ENCODE measurements at regions not wholly inside any gene's neighbourhood (a gene's known extent, or its start where the extent isn't known, plus 50 kb on each side); places are given as distances from the start of the nearest gene placed in this dataset.
"Not testable (repeated sequence)": the region's sequence is repeated elsewhere in the genome, so short reads cannot be mapped to it uniquely, and the experiment has no call there.

DNA sequence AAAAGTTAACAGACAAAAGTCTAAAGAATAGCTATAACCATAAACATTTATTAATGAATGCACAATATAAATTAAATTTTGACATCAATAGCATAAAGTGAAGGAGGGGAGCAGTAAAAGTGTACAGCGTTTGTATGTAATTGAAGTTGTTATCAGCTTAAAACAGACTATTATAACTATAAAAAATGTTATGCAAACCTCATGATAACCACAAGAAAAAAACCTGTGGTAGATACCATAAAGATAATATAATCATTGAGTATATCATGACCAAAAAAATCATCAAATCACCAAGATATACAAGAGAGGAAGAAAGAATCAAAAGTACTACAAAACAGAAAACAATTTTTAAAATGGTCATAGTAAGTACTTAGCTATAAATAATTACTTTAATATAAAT lies 122.1 kb upstream of the ID2 start:
- no peaks in the 10 kb centered on the region for H3K79me2 ChIP-seq (ENCODE audit: control insufficient read depth, low read length)

DNA sequence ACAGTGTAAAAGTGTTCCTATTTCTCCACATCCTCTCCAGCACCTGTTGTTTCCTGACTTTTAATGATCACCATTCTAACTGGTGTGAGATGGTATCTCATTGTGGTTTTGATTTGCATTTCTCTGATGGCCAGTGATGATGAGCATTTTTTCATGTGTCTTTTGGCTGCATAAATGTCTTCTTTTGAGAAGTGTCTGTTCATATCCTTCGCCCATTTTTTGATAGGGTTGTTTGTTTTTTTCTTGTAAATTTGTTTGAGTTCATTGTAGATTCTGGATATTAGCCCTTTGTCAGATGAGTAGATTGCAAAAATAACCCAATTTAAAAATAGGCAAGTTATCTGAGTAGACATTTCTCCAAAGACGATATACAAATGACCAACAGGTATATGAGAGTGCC lies 120.2 kb upstream of the ID2 start:
- H4K20me1 ChIP-seq (ENCODE audit: control insufficient read depth, insufficient read depth, low read depth, low read length); H3K27me3 ChIP-seq (ENCODE audit: control insufficient read depth, low read length); H3K79me2 ChIP-seq (ENCODE audit: control insufficient read depth, low read length); H3K4me2 ChIP-seq (ENCODE audit: low read length); H3F3A ChIP-seq (ENCODE audit: control insufficient read depth, insufficient read depth); H3K9me2 ChIP-seq (replicated peaks; ENCODE audit: control insufficient read depth, low read length); H3K4me3 ChIP-seq (ENCODE audit: low read length); H3K27ac ChIP-seq (ENCODE audit: low read depth, low read length); H3K4me1 ChIP-seq (ENCODE audit: control insufficient read depth, low read length): not testable (repeated sequence)
- Histone ChIP-seq H3K9me3 (ENCODE audit: control insufficient read depth, insufficient read depth, low read length) (peaks cover 25% of the 10 kb centered on the region), H3K36me3 (ENCODE audit: control insufficient read depth, low read length) (peaks cover 16% of the 10 kb centered on the region)

More for the DNA sequence above, 122.1 kb upstream of the ID2 start:
- Histone ChIP-seq H3F3A (ENCODE audit: control insufficient read depth, insufficient read depth) (no peaks in the 10 kb centered on the region; the same call in 1 of the 2 replicates), H3K27me3 (ENCODE audit: control insufficient read depth, low read length) (no peaks in the 10 kb centered on the region), H3K36me3 (ENCODE audit: control insufficient read depth, low read length) (peaks cover 16% of the 10 kb centered on the region), H3K27ac (ENCODE audit: low read depth, low read length) (no peak overlapping the region), H3K4me1 (ENCODE audit: control insufficient read depth, low read length) (peaks cover 10% of the 10 kb centered on the region), H4K20me1 (ENCODE audit: control insufficient read depth, insufficient read depth, low read depth, low read length) (no peaks in the 10 kb centered on the region), H3K9me2 (replicated peaks; ENCODE audit: control insufficient read depth, low read length) (no peaks in the 10 kb centered on the region), H3K4me3 (ENCODE audit: low read length) (no peak overlapping the region), H3K9me3 (ENCODE audit: control insufficient read depth, insufficient read depth, low read length) (peaks cover 25% of the 10 kb centered on the region), H3K4me2 (ENCODE audit: low read length) (no peak overlapping the region)
- TF ChIP-seq EZH2phosphoT487 (IDR thresholded peaks at IDR 0.05; ENCODE audit: borderline replicate concordance, low read length): no peak
- TF ChIP-seq, protein P1, sequence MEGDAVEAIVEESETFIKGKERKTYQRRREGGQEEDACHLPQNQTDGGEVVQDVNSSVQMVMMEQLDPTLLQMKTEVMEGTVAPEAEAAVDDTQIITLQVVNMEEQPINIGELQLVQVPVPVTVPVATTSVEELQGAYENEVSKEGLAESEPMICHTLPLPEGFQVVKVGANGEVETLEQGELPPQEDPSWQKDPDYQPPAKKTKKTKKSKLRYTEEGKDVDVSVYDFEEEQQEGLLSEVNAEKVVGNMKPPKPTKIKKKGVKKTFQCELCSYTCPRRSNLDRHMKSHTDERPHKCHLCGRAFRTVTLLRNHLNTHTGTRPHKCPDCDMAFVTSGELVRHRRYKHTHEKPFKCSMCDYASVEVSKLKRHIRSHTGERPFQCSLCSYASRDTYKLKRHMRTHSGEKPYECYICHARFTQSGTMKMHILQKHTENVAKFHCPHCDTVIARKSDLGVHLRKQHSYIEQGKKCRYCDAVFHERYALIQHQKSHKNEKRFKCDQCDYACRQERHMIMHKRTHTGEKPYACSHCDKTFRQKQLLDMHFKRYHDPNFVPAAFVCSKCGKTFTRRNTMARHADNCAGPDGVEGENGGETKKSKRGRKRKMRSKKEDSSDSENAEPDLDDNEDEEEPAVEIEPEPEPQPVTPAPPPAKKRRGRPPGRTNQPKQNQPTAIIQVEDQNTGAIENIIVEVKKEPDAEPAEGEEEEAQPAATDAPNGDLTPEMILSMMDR (IDR thresholded peaks at IDR 0.05; ENCODE audit: low read depth, low read length, poor library complexity, severe bottlenecking): no peak

DNA sequence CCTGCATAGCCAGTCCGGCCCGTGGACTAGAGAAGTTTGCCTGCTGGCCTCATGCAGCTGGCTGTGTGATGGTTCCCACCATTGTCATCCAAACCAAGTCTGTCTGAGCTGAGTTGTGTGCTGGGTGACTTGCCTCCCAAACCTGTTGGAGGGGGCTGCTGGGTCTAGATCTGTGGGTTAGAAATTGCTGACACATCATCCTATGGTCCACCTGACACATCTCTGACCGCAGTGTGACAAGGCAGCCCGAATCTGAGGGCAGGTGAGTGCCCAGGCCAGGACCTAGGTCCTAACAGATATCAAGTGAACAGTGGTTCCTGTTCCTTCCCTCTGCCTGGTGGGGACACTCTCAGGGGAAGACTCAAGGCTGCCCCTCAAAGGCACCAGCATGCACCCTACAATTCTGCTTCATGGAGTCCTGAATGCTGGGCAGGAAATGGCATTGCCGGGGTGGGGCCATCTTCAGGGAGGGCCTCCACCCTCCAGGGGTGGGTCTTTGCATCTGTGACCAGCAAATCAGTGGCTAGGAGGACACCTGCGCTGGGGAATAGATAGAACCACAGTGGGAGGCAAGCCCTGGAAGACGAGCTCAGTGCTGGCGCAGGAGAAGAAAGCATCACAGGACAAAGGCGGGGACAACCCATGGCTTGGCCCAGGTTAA lies 117.9 kb upstream of the ID2 start:
- no peaks in the 10 kb centered on the region for H4K20me1 ChIP-seq (ENCODE audit: control insufficient read depth, insufficient read depth, low read depth, low read length)
- H3K36me3 ChIP-seq (ENCODE audit: control insufficient read depth, low read length): peaks cover 13% of the 10 kb centered on the region
- H3K9me3 ChIP-seq (ENCODE audit: control insufficient read depth, insufficient read depth, low read length): peaks cover 16% of the 10 kb centered on the region
- H3K9me2 ChIP-seq (replicated peaks; ENCODE audit: control insufficient read depth, low read length): no peaks in the 10 kb centered on the region
- H3K27ac ChIP-seq (ENCODE audit: low read depth, low read length): no peak overlapping the region
- peaks cover 16% of the 10 kb centered on the region for H3K4me1 ChIP-seq (ENCODE audit: control insufficient read depth, low read length)
- no peak overlapping the region for H3K4me3 ChIP-seq (ENCODE audit: low read length)
- TF ChIP-seq, protein P1 (IDR thresholded peaks at IDR 0.05; ENCODE audit: low read depth, low read length, poor library complexity, severe bottlenecking): peak; percentile 13
- TF ChIP-seq EZH2phosphoT487 (IDR thresholded peaks at IDR 0.05; ENCODE audit: borderline replicate concordance, low read length): no peak
- no peak overlapping the region for H3K4me2 ChIP-seq (ENCODE audit: low read length)
- H3K79me2 ChIP-seq (ENCODE audit: control insufficient read depth, low read length): no peaks in the 10 kb centered on the region
- H3K27me3 ChIP-seq (ENCODE audit: control insufficient read depth, low read length): no peaks in the 10 kb centered on the region
- no peaks in the 10 kb centered on the region for H3F3A ChIP-seq (ENCODE audit: control insufficient read depth, insufficient read depth)

GRCh38 chr2:8564475-8564874 lies 117.4 kb upstream of the ID2 start:
- no peak overlapping the region for H3K4me2 ChIP-seq (ENCODE audit: low read length)

More at GRCh38 chr2:8564475-8564874, 117.4 kb upstream of the ID2 start:
- H3K4me1 ChIP-seq (ENCODE audit: control insufficient read depth, low read length): peaks cover 16% of the 10 kb centered on the region
- H3K79me2 ChIP-seq (ENCODE audit: control insufficient read depth, low read length): no peaks in the 10 kb centered on the region
- H3K4me3 ChIP-seq (ENCODE audit: low read length): no peak overlapping the region
- no peaks in the 10 kb centered on the region for H3F3A ChIP-seq (ENCODE audit: control insufficient read depth, insufficient read depth)
- H3K36me3 ChIP-seq (ENCODE audit: control insufficient read depth, low read length): peaks cover 13% of the 10 kb centered on the region
- peaks cover 12% of the 10 kb centered on the region for H3K9me3 ChIP-seq (ENCODE audit: control insufficient read depth, insufficient read depth, low read length)
- no peak overlapping the region for H3K27ac ChIP-seq (ENCODE audit: low read depth, low read length)
- no peaks in the 10 kb centered on the region for H3K9me2 ChIP-seq (replicated peaks; ENCODE audit: control insufficient read depth, low read length)
- no peaks in the 10 kb centered on the region for H4K20me1 ChIP-seq (ENCODE audit: control insufficient read depth, insufficient read depth, low read depth, low read length)
- no peaks in the 10 kb centered on the region for H3K27me3 ChIP-seq (ENCODE audit: control insufficient read depth, low read length)
- no peak for TF ChIP-seq EZH2phosphoT487 (IDR thresholded peaks at IDR 0.05; ENCODE audit: borderline replicate concordance, low read length)

All from DOHH2 (cell line).